Muscle of back (tissue), 3 donors: ENCODE measurements at regions not wholly inside any gene's neighbourhood (a gene's known extent, or its start where the extent isn't known, plus 50 kb on each side); places are given as distances from the start of the nearest gene placed in this dataset.

Experiments used
- DNase-seq, 3 donors: peaks; one replicate each; pipeline versions ENCODE4 v3.0.0 to v3.0.0-alpha.2; 2013

DNA sequence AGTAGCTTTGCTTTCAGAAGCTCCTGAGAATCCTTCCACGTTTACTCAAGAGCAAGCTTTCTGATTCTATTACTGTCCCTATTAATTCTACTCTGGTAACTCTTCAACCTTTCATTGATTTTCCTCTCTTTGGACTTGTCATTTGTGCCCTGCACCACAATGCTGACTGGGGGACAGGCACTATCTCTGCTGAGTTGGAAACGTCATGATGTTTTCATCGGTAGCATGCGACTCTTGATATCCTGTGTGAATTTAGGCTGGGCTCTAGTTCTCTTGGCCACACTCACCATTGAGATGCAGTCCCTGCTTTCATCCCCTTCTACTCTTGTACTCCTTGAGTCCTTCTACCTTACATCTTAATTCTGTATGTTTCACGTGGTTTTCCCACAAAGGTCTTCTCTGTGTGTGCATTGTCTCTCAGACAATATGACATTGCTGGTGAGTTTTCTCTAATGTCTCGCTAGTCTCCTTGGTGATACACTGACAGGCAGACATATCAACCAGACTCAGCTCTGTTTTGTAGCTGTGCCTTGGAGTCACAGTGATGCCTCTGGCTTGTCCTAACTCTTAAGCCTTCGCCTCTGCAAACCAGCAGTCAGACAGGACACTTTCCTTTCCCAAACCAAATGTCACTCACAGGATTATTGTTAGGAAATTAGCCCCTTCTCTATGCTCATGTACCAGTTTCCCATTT lies 223.6 kb upstream of the ADGRL2 start:
- DNase-seq = no peak

DNA sequence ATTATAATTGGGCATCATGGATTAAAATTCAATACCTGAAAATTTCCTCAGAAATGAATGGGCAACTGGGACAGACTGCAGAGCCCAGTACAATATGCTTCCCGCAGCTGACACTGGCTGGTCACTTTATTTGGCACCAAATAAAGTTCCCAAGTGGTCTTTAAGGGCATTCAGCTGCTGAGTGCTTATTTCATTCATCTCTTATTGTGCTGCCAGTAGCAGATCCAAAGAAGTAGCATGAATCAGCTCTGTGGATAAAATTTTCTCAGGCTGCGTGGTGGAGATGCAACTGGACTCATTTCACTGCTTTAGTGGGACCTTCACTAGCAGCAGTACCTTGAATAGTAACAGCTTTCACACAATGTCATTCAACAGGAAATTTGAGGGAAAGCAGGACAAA lies 226.3 kb upstream of the ADGRL2 start:
- peak in 1 of 3 donors; percentile 7 for DNase-seq

DNA sequence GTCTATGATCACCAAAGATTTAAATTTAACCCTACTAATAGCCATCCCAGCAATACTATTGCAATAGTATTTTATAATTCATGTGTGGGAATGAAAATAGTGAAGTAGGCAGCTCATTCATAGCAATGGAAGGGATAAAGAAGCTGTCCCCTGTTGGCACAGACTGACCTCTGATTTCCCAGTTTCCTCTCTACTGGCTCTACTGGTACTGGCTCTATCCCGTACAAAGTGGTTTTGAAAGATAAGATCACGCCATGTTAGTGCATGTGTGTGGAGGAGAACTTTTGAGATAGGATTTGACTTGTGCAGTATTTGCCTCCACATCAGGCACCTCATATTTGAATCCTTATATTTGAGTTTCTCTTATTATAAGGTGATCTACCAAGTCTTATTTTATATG lies 227.3 kb upstream of the ADGRL2 start:
- no peak for DNase-seq

DNA sequence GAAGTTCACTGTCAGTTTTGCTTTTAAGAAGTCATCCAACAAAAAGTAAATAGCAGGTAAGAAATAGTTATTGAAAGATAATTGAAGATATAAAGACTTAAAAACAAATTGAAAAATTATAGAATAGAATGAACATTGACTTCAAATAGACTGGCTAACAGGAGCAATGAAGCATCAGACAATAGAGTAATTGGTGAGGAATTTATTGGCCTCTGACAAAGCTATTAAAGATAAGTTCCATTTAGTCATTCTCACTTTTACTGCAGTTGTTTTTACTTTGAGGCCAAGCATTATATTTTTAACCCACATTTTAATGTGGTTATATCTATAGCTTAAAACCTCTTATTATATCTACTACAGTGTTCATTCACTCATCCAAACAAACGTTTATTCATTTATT lies 228.8 kb upstream of the ADGRL2 start:
- no peak for DNase-seq

DNA sequence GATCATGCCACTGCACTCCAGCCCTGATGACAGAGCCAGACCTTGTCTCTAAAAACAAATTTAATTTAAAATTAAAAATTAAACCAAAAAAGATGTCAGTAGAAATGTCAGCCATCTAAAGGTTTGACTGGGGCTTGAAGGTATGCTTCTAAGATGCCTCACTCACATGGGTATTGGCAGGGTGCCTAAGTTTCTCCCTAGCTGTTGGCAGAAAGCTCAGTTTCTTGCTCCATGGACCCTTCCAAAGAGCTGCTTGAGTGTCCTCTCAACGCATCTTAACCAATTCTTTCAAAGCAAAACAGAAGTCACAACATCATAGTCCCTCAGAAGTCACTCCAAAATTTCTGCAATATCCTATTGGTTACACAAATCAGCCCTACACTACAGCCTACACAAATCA lies 231.0 kb upstream of the ADGRL2 start:
- DNase-seq = no peak

DNA sequence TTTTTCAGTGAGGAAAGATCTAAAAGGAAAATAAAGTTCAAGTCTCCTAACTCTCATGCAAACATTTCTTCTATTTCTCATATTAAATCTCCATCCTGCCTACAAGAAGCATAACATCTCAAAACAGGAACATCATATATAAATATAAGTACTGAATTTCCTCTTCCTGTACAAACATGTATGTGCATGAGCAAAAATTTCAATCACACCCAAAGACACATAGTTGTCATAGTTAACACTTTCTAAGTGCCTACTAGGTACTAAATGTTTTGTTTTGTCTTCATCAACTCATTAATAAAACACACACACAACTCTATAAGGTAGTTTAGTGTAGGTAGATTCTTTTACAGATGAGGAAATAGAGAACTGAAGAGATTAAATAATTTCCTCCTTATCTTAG lies 237.1 kb upstream of the ADGRL2 start:
- DNase-seq = no peak

DNA sequence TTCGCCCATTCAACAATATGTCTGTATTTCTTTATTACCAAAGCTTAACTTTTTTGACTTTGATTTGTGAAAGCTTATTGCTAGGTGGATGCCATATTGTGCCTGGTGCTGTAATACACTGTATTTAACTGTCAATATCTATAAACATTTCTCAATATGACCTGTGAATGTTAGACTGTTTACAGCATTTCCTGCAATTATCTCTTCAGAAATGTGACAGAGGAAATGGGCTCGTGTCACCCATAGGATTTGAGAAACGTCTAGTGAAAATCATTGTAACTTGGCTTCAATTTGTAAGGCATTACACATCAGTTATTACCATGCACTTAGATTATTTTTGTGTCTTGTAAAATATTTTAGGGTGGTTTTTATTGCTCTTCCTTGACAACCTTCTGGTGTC lies 237.8 kb upstream of the ADGRL2 start:
- DNase-seq = no peak

DNA sequence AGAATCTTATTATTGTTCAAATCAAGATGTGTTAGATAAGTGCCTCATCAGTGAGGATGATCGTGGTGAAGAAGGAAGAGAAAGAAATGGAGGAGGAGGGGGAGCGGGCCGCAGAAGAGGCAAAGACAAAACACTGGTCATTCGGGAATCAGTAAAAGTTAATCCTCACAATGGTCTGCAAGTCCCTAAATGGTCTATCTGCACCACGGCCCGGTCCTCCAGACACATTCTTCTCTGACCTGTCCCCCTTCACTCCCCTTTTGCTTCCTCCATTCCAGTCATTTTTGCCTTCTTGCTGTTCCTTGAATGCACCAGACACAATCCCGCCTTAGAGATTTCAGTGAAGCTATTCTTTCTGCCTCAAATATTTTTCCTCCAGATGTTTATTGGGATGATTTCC lies 240.1 kb upstream of the ADGRL2 start:
- DNase-seq = no peak

DNA sequence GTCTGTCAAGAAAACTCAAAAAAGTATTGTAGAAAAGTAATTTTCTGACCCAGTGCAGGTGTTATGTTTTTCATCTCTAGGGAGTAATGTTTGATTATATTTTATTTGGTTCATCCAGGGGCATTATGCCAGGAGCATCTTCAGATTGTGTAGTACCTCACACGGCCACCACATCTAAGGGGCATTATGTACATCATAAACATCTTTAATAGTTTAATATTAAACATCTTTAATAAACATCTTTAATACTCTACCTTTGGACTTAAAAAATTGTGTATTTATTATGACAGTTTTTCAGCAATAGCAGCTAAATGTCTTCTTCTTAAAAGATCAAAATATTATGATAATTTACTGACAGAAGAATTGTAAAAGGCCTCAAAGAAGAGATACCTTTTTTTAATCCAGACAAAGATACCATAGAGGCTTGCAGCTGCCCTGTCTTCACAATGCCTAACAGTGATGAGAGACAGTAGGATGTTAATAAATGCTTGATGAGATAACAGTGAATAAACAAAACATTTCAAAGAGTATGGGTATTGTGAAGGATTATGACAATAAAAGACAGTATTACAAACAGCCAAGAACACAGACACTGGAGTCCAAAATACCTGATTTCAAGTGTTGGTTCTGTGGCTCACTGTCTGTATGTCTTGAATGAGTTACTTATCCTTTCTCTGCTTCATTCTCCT lies 240.9 kb upstream of the ADGRL2 start:
- DNase-seq = no peak

DNA sequence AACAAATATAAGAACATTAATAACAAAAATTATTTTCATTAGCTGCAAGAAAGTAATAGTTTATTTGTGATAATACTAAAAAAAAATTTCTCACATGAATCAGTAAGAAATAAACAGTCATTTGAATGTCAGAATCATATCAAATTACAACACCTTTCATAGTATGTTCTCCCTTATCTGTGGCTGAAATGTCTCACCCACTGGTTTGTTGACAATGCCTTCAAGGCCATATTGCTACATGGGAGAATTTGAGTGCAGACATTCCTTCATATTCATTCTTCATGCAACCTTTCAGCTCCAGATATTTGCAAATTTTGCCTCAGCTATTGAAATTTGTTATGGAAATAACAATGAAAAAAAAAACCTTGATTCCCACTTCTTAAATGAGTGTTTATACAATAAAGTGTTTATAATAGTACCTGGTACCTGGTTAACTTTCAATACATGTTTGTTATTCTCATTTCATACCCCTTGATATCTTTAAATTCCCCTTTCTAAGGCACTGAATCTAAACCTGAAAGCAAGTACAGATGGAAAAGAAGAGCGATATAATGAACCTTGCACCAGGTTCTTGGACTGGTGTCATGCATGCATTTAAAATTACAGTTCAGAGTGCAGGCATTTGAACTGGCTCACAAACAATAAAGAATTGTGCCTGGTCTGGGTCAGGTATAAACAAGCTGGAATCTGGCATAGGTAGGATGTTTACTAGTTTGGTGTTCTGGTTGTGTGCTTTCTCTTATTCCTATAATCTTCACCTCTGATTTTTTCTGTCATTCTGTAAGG lies 242.2 kb upstream of the ADGRL2 start:
- no peak for DNase-seq

DNA sequence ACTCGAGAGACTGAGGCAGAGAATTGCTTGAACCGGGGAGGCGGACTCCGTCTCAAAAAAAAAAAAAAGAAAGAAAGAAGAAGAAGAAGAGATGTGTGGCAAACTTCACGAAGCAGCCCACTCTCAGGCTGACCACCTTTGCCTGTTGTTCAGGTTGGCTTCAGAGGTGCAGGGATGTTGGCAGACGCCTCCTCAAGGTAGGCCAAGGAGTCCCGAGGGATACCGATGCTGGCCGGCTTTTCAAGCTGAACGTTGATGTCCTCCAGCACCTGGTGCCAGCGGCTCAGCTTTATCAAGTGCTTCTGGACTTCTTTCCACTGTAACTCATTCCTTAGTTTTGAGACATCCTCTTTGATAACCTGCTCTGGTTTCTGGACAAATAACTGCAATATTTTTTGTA lies 243.8 kb upstream of the ADGRL2 start:
- no peak for DNase-seq

DNA sequence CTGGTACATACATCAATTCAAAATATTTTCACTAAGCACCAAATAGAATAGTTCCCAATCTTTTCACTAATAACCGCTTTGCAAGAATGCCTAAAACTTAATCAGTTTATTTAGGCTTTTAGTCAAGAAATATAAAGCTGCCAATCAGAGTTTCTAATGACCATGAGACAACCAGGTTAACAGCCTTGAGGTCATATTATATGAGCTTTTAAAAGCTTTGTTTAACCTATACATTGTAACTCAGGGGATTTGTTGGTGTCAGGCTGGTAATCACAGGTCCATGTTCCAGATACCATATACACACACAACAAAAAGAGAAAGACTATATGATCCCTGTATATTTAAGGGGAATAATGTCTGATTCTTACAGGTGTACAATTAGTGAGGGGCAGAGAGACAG lies 246.2 kb upstream of the ADGRL2 start:
- no peak for DNase-seq

DNA sequence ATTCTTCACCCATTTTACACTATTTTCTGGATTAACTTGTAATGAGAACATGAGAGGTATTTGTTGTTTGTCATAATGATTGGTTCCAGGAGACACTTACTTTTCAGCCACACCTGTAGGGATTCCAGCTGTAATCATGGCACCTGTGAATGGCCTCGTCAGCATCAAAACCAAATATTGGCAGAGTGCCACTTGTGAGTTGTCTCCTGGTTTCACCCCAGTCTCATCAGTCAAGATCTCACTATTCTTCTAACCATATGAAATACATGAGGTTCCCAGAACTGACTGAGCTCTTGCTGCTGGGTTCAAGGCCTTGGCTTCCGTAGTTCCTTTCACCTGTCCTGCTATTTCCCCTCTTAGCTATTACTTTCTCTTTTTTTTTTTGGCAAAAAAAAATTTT lies 246.6 kb upstream of the ADGRL2 start:
- DNase-seq = no peak

DNA sequence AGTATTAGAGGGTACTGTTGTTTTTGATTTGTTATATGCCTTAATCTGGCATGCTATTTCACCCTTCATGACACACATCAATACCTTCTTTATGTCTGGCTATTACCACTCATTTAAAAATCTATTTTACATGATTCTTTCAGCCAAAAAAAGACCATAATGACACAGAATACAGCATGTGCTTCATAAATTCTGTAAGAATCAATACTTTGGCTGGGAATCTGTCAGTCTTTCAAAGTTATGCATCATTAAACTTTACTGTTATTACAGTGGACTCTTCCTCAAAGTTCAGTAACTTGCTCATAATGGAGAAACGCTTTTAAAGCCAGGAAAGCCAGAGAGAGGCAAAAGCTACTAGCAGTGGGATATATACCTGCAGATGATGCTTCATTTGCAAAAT lies 247.2 kb upstream of the ADGRL2 start:
- no peak for DNase-seq

DNA sequence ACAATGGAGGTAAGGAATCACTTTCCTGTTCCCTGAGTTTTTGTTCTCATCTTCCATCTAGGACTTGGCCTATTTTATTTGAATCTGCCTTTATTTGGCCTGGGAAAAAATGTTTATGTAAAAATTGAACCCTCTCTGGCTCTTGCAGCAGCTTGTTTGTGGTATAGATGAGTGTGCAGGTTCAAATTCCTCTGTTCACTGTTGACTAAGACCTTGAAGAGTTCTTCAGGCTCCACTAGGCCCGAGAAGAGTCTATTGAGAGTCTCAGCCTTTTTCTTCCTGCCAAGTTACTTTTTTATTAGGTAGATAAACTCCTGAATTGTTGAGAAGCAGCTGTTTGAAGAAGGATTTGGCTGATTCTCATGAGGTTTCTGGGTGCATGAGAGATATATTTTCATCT lies 248.8 kb upstream of the ADGRL2 start:
- DNase-seq = no peak

DNA sequence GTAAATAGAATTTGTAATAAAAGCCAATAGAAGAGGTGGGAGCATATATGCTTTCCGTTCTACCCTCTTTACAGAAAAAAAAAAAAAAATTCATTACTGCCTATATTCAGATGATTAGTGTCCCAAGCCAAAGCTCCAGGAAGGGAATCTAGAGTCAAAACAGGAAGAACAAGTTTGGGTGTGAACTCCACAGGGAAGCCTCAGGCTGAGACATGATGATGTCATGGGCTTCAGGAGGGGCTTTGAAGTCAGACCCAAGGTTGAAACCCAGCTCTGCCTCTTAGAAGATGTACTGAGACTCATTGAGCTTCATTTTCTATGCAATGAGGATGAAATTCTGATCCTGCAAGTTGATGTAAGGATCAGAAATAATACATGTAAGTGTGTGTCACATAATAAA lies 250.0 kb upstream of the ADGRL2 start:
- DNase-seq = no peak

DNA sequence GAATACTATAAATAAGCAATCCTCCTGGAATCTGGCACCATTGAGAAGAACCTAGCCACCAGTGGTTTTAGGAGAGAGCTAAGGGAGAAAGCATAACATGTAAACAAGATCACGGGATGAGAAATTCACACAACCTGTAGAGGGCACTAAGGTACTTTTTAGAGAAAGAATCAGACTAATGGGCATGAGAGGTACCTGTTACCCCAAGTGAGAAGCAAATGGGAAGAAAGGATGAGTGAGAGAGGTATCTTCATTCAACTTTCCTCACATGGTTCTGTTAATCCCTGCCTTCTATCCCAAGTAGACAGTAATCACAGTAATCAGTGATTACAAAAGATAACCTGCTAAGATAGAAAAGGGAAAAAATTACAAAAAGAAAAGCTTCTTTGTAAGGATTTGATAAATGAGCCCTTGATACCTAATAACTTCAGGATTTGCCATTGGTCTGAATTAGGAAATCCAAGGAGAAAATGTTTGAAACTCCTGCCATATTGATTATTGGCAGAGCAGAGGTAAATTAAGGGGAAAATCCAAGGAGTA lies 251.1 kb upstream of the ADGRL2 start:
- peak in 2 of 3 donors; percentile 6 to 20 for DNase-seq

DNA sequence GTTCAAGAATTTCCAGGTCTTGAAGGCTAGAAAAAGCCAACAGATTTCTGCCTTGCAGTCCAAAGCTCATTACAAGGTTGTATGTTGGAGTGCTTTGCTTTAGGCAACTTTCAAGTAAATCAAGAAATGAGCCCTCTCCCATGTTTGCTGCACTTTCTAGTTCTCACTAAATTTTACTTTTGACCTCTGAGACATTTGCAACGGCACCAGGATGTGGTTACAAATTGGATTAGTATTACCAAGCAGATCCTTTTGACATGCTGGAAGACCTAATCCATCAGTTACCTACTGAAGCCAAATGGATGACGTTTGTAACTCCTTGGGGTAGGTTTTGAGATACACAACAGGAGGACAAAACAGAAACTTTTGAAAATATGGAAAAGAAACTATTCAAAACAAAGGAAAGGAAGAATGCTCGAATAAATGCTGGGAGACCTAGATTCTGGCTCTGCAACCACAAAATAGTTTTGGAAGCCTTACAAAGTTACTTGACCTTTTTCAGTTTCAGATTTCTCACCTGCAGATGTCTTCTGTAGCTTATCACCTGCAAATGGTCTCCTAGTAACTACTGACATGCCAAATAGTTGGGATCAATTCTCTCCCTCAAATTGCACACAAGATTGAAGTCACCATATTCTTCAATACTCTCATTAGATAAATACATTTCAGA lies 251.7 kb upstream of the ADGRL2 start:
- no peak for DNase-seq

DNA sequence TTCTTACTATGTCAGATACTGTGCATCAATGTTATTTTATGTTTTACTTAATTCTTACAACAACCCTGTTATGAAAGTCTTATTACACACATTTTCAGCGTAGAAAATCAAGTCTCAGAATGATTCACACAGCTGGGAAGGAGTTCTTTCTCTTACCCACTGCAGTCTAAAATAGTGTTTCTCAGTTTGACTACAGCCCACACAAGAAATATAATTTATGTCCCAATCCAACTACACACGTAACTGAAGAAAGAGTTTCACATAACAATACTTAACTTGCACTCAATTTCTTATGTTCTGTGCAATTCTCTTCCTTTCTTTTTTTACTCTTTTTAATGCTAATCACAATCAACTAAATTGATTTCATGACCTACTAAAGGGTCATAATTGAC lies 252.8 kb upstream of the ADGRL2 start:
- DNase-seq = no peak

DNA sequence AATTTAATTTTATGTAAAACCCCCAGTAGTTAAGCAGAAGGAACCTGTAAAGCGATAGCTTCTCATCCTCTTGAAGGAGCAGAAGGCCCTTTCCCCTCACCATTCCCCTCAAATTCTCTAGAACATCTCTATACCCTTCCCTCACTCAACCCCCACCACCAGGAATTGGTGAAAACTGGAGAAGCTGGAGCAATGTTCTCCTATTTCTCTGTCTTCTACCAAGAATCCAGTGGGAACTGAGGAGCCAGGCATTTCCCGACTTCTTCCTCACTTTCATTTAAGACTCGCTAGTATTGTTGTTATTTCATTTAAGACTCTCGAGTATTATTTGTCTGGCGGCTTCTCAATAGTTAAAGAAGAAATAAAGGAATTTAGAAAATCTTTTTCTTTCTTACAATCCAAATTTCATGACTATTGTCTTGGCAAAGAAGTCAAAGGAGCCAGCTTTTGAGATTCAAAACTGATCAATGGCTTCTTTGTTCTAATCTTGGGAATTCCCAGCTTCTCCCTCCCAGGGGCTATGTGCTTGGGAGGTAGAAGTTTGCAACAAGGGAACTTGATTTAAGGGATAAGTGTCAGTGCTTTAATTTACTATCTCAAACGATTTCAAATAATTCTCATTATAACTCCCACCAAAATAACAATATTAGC lies 253.3 kb upstream of the ADGRL2 start:
- no peak for DNase-seq

DNA sequence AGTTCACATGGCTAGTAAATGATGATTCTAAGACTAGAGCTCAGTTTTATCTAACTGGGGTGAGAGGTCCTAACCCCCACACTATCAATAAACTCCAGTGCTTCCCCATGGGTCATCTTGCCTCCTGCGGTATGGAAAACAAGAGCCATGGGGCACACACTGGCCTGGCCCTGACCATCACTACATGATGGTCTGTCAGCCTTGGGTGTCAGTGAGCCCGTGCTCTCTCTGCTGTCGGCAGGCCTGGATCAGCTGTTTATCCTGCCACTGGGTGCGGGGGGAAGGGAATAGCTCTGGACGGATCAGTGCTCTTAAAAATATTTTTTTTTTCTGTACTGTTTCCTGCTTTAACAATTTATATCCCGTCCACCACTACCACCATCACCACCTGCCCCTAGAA lies 255.0 kb upstream of the ADGRL2 start:
- no peak for DNase-seq

DNA sequence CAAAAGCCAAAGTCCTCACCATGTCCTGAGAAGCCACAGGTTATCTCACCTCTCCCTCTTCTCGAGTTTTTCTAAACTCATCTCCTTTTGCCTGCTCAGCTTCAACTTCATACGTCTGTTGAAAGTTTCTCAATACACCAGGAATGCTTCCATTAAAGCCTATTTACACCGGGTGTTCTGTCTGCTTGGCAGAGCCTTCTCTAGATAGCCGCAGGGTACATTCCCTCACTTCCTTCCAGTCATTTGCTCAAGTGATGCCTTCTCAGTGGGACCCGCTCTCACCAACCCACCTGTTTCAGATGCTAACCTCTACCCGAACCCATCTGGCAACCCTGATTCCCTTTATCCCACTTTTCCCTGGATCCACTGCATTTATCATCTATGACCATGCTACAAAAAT lies 257.0 kb upstream of the ADGRL2 start:
- DNase-seq = no peak
